ENCODE measurements at regions not wholly inside any gene's neighbourhood (a gene's known extent, or its start where the extent isn't known, plus 50 kb on each side); places are given as distances from the start of the nearest gene placed in this dataset.
A peak's percentile ranks its signal among the peaks of the same experiment; 100 is the strongest.
"Not testable (repeated sequence)": the region's sequence is repeated elsewhere in the genome, so short reads cannot be mapped to it uniquely, and the experiment has no call there.

- not testable (repeated sequence) for H3K36me3 ChIP-seq; H4K20me1 ChIP-seq; H3K9me3 ChIP-seq (replicated peaks in 1 of 11); H3K4me3 ChIP-seq; H3K27me3 ChIP-seq
- H3K4me2 ChIP-seq: peak overlapping the region in 6 of 11 experiments; percentile 46 to 68 (median 50); a peak in 12 of 22 replicates
- H3K4me1 ChIP-seq: peaks cover 2 to 32% (median 4%) of the 10 kb centered on the region in 10 experiments; a peak in 10 of 20 replicates
- H3K9ac ChIP-seq: peak overlapping the region in 6 of 11 experiments; percentile 42 to 87 (median 74); a peak in 10 of 22 replicates
- peak overlapping the region in 8 of 11 experiments; percentile 32 to 94 (median 84); a peak in 13 of 22 replicates for H3K27ac ChIP-seq
These were observed 89.3 kb upstream of the IKBKE start for GRCh38 chr1:206380791-206381610.

- not testable (repeated sequence) for H3K27me3 ChIP-seq; H3K9me3 ChIP-seq (replicated peaks in 1 of 11); H3K9ac ChIP-seq; H3K4me3 ChIP-seq; H4K20me1 ChIP-seq; H3K36me3 ChIP-seq
- peaks cover 2 to 30% (median 4%) of the 10 kb centered on the region in 10 experiments; a peak in 10 of 20 replicates for H3K4me1 ChIP-seq
- peak overlapping the region in 3 of 11 experiments; percentile 43 to 60 (median 48); a peak in 5 of 22 replicates for H3K27ac ChIP-seq
- peak overlapping the region in 3 of 11 experiments; percentile 20 to 52 (median 29); a peak in 2 of 22 replicates for H3K4me2 ChIP-seq
These were observed 86.1 kb upstream of the IKBKE start for GRCh38 chr1:206384029-206384807.

- not testable (repeated sequence) for H3K27me3 ChIP-seq; H4K20me1 ChIP-seq; H3K36me3 ChIP-seq; H3K9me3 ChIP-seq (replicated peaks in 1 of 11); H3K4me3 ChIP-seq; H3K27ac ChIP-seq; H3K4me2 ChIP-seq; H3K9ac ChIP-seq
- peaks cover 2 to 33% (median 4%) of the 10 kb centered on the region in 10 experiments; a peak in 10 of 20 replicates for H3K4me1 ChIP-seq
These were observed 85.4 kb upstream of the IKBKE start for GRCh38 chr1:206384891-206385290.

GRCh38 chr1:206387631-206388030 lies 82.6 kb upstream of the IKBKE start:
- not testable (repeated sequence) for H3K36me3 ChIP-seq; H3K27me3 ChIP-seq; H3K27ac ChIP-seq; H4K20me1 ChIP-seq; H3K9ac ChIP-seq; H3K9me3 ChIP-seq (replicated peaks in 1 of 11); H3K4me2 ChIP-seq; H3K4me3 ChIP-seq
- peaks cover 0 to 33% (median 0%) of the 10 kb centered on the region in 10 experiments; a peak in 8 of 20 replicates for H3K4me1 ChIP-seq

GRCh38 chr1:206391903-206392302 lies 78.4 kb upstream of the IKBKE start:
- not testable (repeated sequence) for H3K4me2 ChIP-seq; H3K9me3 ChIP-seq (replicated peaks in 1 of 11); H3K9ac ChIP-seq; H3K27ac ChIP-seq; H3K27me3 ChIP-seq; H3K36me3 ChIP-seq; H3K4me3 ChIP-seq; H4K20me1 ChIP-seq
- H3K4me1 ChIP-seq: peaks cover 0 to 11% (median 0%) of the 10 kb centered on the region in 10 experiments; a peak in 3 of 20 replicates

GRCh38 chr1:206397501-206397900 lies 72.8 kb upstream of the IKBKE start:
- not testable (repeated sequence) for H4K20me1 ChIP-seq, H3K9ac ChIP-seq, H3K4me3 ChIP-seq

GRCh38 chr1:206398261-206398660 lies 72.0 kb upstream of the IKBKE start:
- not testable (repeated sequence) for H3K4me3 ChIP-seq; H3K9ac ChIP-seq; H3K4me1 ChIP-seq; H4K20me1 ChIP-seq; H3K9me3 ChIP-seq (replicated peaks in 1 of 11); H3K4me2 ChIP-seq; H3K27me3 ChIP-seq; H3K27ac ChIP-seq
- H3K36me3 ChIP-seq: peaks cover 0 to 12% (median 0%) of the 10 kb centered on the region in 11 experiments; a peak in 4 of 22 replicates

More at GRCh38 chr1:206397501-206397900, 72.8 kb upstream of the IKBKE start:
- H3K9me3 ChIP-seq (replicated peaks in 1 of 11); H3K4me2 ChIP-seq; H3K27me3 ChIP-seq; H3K27ac ChIP-seq; H3K4me1 ChIP-seq: not testable (repeated sequence)
- H3K36me3 ChIP-seq: peaks cover 0 to 12% (median 0%) of the 10 kb centered on the region in 11 experiments; a peak in 4 of 22 replicates

GRCh38 chr1:206403612-206404307 lies 66.5 kb upstream of the IKBKE start:
- not testable (repeated sequence) for H3K4me1 ChIP-seq; H3K9me3 ChIP-seq (replicated peaks in 1 of 11); H3K27me3 ChIP-seq; H3K9ac ChIP-seq; H3K4me2 ChIP-seq; H3K4me3 ChIP-seq; H3K27ac ChIP-seq; H3K36me3 ChIP-seq; H4K20me1 ChIP-seq

GRCh38 chr1:206404309-206405027 lies 65.8 kb upstream of the IKBKE start:
- H3K4me2 ChIP-seq; H3K9me3 ChIP-seq (replicated peaks in 1 of 11); H3K4me3 ChIP-seq; H3K27ac ChIP-seq; H3K4me1 ChIP-seq; H4K20me1 ChIP-seq; H3K9ac ChIP-seq; H3K27me3 ChIP-seq; H3K36me3 ChIP-seq: not testable (repeated sequence)

GRCh38 chr1:206405282-206405681 lies 65.0 kb upstream of the IKBKE start:
- H3K4me1 ChIP-seq; H4K20me1 ChIP-seq; H3K4me3 ChIP-seq; H3K27ac ChIP-seq; H3K9ac ChIP-seq; H3K36me3 ChIP-seq; H3K27me3 ChIP-seq; H3K9me3 ChIP-seq (replicated peaks in 1 of 11); H3K4me2 ChIP-seq: not testable (repeated sequence)

- not testable (repeated sequence) for H3K27ac ChIP-seq; H3K4me2 ChIP-seq; H3K27me3 ChIP-seq; H3K9ac ChIP-seq; H3K9me3 ChIP-seq (replicated peaks in 1 of 11); H3K4me3 ChIP-seq
- Histone ChIP-seq H4K20me1 (peaks cover 0 to 29% (median 0%) of the 10 kb centered on the region in 11 experiments; a peak in 4 of 22 replicates), H3K4me1 (peaks cover 0 to 15% (median 8%) of the 10 kb centered on the region in 10 experiments; a peak in 9 of 20 replicates), H3K36me3 (peaks cover 11 to 39% (median 31%) of the 10 kb centered on the region in 11 experiments; a peak in 21 of 22 replicates)
These were observed 61.6 kb upstream of the IKBKE start for GRCh38 chr1:206408371-206409288.
